ENCODE measurements at regions not wholly inside any gene's neighbourhood (a gene's known extent, or its start where the extent isn't known, plus 50 kb on each side); places are given as distances from the start of the nearest gene placed in this dataset.

- no peaks in the 10 kb centered on the region for H3K27me3 ChIP-seq (ENCODE audit: insufficient read depth, poor library complexity, severe bottlenecking)
These were observed 384.4 kb upstream of the SHH start for GRCh38 chr7:156196649-156197048.

GRCh38 chr7:156195276-156195675 is 383.0 kb upstream of the SHH start:
- Histone ChIP-seq H3K4me3 (replicated peaks; ENCODE audit: insufficient read depth, low read length) (no peak overlapping the region), H3K27ac (replicated peaks) (no peak overlapping the region), H3K27me3 (ENCODE audit: insufficient read depth, poor library complexity, severe bottlenecking) (no peaks in the 10 kb centered on the region)
- DNase-seq (ENCODE audit: low read depth in 1 of 2, low spot score in 1 of 2) = no peak
- TF ChIP-seq CTCF (IDR thresholded peaks at IDR 0.05; ENCODE audit: insufficient read depth, low read length) (no peak), POLR2AphosphoS5 (IDR thresholded peaks at IDR 0.05; ENCODE audit: low read depth) (no peak), GABPA (IDR thresholded peaks at IDR 0.05; ENCODE audit: low read depth) (no peak), REST (IDR thresholded peaks at IDR 0.05; ENCODE audit: insufficient replicate concordance, low read depth) (no peak), SPI1 (IDR thresholded peaks at IDR 0.05; ENCODE audit: borderline replicate concordance, low read depth) (no peak)

More at GRCh38 chr7:156196649-156197048, 384.4 kb upstream of the SHH start:
- TF ChIP-seq CTCF (IDR thresholded peaks at IDR 0.05; ENCODE audit: insufficient read depth, low read length) (no peak), SPI1 (IDR thresholded peaks at IDR 0.05; ENCODE audit: borderline replicate concordance, low read depth) (peak; percentile 82)
- no peak for DNase-seq (ENCODE audit: low read depth in 1 of 2, low spot score in 1 of 2)
- Histone ChIP-seq H3K4me3 (replicated peaks; ENCODE audit: insufficient read depth, low read length) (no peak overlapping the region), H3K27ac (replicated peaks) (no peak overlapping the region)

- Histone ChIP-seq H3K27me3 (ENCODE audit: insufficient read depth, poor library complexity, severe bottlenecking) (no peaks in the 10 kb centered on the region), H3K27ac (replicated peaks) (no peak overlapping the region), H3K4me3 (replicated peaks; ENCODE audit: insufficient read depth, low read length) (no peak overlapping the region)
- DNase-seq (ENCODE audit: low read depth in 1 of 2, low spot score in 1 of 2) = no peak
- TF ChIP-seq REST (IDR thresholded peaks at IDR 0.05; ENCODE audit: insufficient replicate concordance, low read depth) (no peak), POLR2AphosphoS5 (IDR thresholded peaks at IDR 0.05; ENCODE audit: low read depth) (no peak), GABPA (IDR thresholded peaks at IDR 0.05; ENCODE audit: low read depth) (no peak), CTCF (IDR thresholded peaks at IDR 0.05; ENCODE audit: insufficient read depth, low read length) (no peak), SPI1 (IDR thresholded peaks at IDR 0.05; ENCODE audit: borderline replicate concordance, low read depth) (no peak)
These were observed 382.6 kb upstream of the SHH start for GRCh38 chr7:156194813-156195212.

GRCh38 chr7:156192921-156193320 is 380.7 kb upstream of the SHH start:
- no peak for DNase-seq (ENCODE audit: low read depth in 1 of 2, low spot score in 1 of 2)
- no peak for TF ChIP-seq REST (IDR thresholded peaks at IDR 0.05; ENCODE audit: insufficient replicate concordance, low read depth)
- no peak for TF ChIP-seq POLR2AphosphoS5 (IDR thresholded peaks at IDR 0.05; ENCODE audit: low read depth)
- TF ChIP-seq CTCF (IDR thresholded peaks at IDR 0.05; ENCODE audit: insufficient read depth, low read length) = no peak
- no peak for TF ChIP-seq GABPA (IDR thresholded peaks at IDR 0.05; ENCODE audit: low read depth)
- TF ChIP-seq SPI1 (IDR thresholded peaks at IDR 0.05; ENCODE audit: borderline replicate concordance, low read depth) = no peak
- Histone ChIP-seq H3K27ac (replicated peaks) (no peak overlapping the region), H3K27me3 (ENCODE audit: insufficient read depth, poor library complexity, severe bottlenecking) (no peaks in the 10 kb centered on the region), H3K4me3 (replicated peaks; ENCODE audit: insufficient read depth, low read length) (no peak overlapping the region)
